ENCODE measurements at regions not wholly inside any gene's neighbourhood (a gene's known extent, or its start where the extent isn't known, plus 50 kb on each side); places are given as distances from the start of the nearest gene placed in this dataset.

- Histone ChIP-seq H3K4me2 (ENCODE audit: low read length) (no peak overlapping the region), H3K36me3 (ENCODE audit: control insufficient read depth in 1 of 2, insufficient read depth in 2 of 2, low read length in 2 of 2) (no peaks in the 10 kb centered on the region), H4K12ac (ENCODE audit: low read depth, low read length) (no peak overlapping the region), H3K4me3 (ENCODE audit: low read depth, low read length) (no peak overlapping the region), H3K4me1 (ENCODE audit: control insufficient read depth in 1 of 2, insufficient read depth in 2 of 2, low read length in 2 of 2) (no peaks in the 10 kb centered on the region), H4K8ac (ENCODE audit: low read depth, low read length) (no peak overlapping the region), H2AK5ac (ENCODE audit: low read length) (no peak overlapping the region), H3K4ac (ENCODE audit: low read depth, low read length) (no peak overlapping the region), H3K14ac (ENCODE audit: low read length) (no peak overlapping the region), H3K79me2 (ENCODE audit: control insufficient read depth, insufficient read depth, low read length, poor library complexity) (no peaks in the 10 kb centered on the region), H3K27me3 (ENCODE audit: insufficient read depth, low read length) (no peaks in the 10 kb centered on the region), H3K23ac (ENCODE audit: low read length) (no peak overlapping the region), H4K91ac (ENCODE audit: low read depth, low read length) (no peak overlapping the region), H3K9ac (ENCODE audit: low read length) (no peak overlapping the region), H2AFZ (ENCODE audit: insufficient read depth, low read length, poor library complexity) (no peak overlapping the region), H2BK120ac (ENCODE audit: insufficient read depth, low read length, poor library complexity) (no peak overlapping the region), H2BK5ac (ENCODE audit: low read depth, low read length, poor library complexity) (no peak overlapping the region), H2BK12ac (ENCODE audit: low read length) (no peak overlapping the region), H3K27ac (ENCODE audit: low read depth, low read length) (no peak overlapping the region), H3K79me1 (ENCODE audit: low read length) (no peaks in the 10 kb centered on the region), H3K18ac (ENCODE audit: low read length) (no peak overlapping the region), H3K9me3 (ENCODE audit: insufficient read depth, low read depth, low read length) (no peaks in the 10 kb centered on the region)
- DNase-seq: no peak
- no CpG with 5 or more reads among the region's 1 CpG for WGBS (ENCODE audit: extremely low coverage, insufficient coverage, insufficient read length)
Observed at GRCh38 chr10:30256084-30256483, 93.0 kb downstream of the MTPAP start.

- Histone ChIP-seq H2AFZ (ENCODE audit: insufficient read depth, low read length, poor library complexity) (no peak overlapping the region), H3K4ac (ENCODE audit: low read depth, low read length) (no peak overlapping the region), H4K91ac (ENCODE audit: low read depth, low read length) (no peak overlapping the region), H4K8ac (ENCODE audit: low read depth, low read length) (no peak overlapping the region), H3K4me1 (ENCODE audit: control insufficient read depth in 1 of 2, insufficient read depth in 2 of 2, low read length in 2 of 2) (no peaks in the 10 kb centered on the region), H3K23ac (ENCODE audit: low read length) (no peak overlapping the region), H2BK12ac (ENCODE audit: low read length) (no peak overlapping the region), H4K12ac (ENCODE audit: low read depth, low read length) (no peak overlapping the region), H3K14ac (ENCODE audit: low read length) (no peak overlapping the region), H2BK5ac (ENCODE audit: low read depth, low read length, poor library complexity) (no peak overlapping the region), H3K27ac (ENCODE audit: low read depth, low read length) (no peak overlapping the region), H2BK120ac (ENCODE audit: insufficient read depth, low read length, poor library complexity) (no peak overlapping the region), H3K4me3 (ENCODE audit: low read depth, low read length) (no peak overlapping the region), H3K79me1 (ENCODE audit: low read length) (no peaks in the 10 kb centered on the region), H3K4me2 (ENCODE audit: low read length) (no peak overlapping the region), H3K79me2 (ENCODE audit: control insufficient read depth, insufficient read depth, low read length, poor library complexity) (no peaks in the 10 kb centered on the region), H3K18ac (ENCODE audit: low read length) (no peak overlapping the region), H3K9me3 (ENCODE audit: insufficient read depth, low read depth, low read length) (no peaks in the 10 kb centered on the region), H3K27me3 (ENCODE audit: insufficient read depth, low read length) (no peaks in the 10 kb centered on the region), H3K36me3 (ENCODE audit: control insufficient read depth in 1 of 2, insufficient read depth in 2 of 2, low read length in 2 of 2) (no peaks in the 10 kb centered on the region), H2AK5ac (ENCODE audit: low read length) (no peak overlapping the region), H3K9ac (ENCODE audit: low read length) (no peak overlapping the region)
- no peak for DNase-seq
- WGBS (ENCODE audit: extremely low coverage, insufficient coverage, insufficient read length): no CpG with 5 or more reads among the region's 1 CpG
Observed at GRCh38 chr10:30254926-30255325, 94.2 kb downstream of the MTPAP start.

GRCh38 chr10:30248728-30249127, 100.3 kb downstream of the MTPAP start:
- H3K79me2 ChIP-seq (ENCODE audit: control insufficient read depth, insufficient read depth, low read length, poor library complexity): no peaks in the 10 kb centered on the region
- H3K27ac ChIP-seq (ENCODE audit: low read depth, low read length): no peak overlapping the region
- H3K18ac ChIP-seq (ENCODE audit: low read length): no peak overlapping the region
- DNase-seq: no peak
- H3K23ac ChIP-seq (ENCODE audit: low read length): no peak overlapping the region
- no peaks in the 10 kb centered on the region for H3K9me3 ChIP-seq (ENCODE audit: insufficient read depth, low read depth, low read length)
- no peak overlapping the region for H4K12ac ChIP-seq (ENCODE audit: low read depth, low read length)
- H2BK12ac ChIP-seq (ENCODE audit: low read length): no peak overlapping the region
- H4K91ac ChIP-seq (ENCODE audit: low read depth, low read length): no peak overlapping the region
- H2AFZ ChIP-seq (ENCODE audit: insufficient read depth, low read length, poor library complexity): no peak overlapping the region
- no peaks in the 10 kb centered on the region for H3K27me3 ChIP-seq (ENCODE audit: insufficient read depth, low read length)
- no peaks in the 10 kb centered on the region for H3K36me3 ChIP-seq (ENCODE audit: control insufficient read depth in 1 of 2, insufficient read depth in 2 of 2, low read length in 2 of 2)
- H3K4ac ChIP-seq (ENCODE audit: low read depth, low read length): no peak overlapping the region
- H2BK120ac ChIP-seq (ENCODE audit: insufficient read depth, low read length, poor library complexity): no peak overlapping the region
- no peak overlapping the region for H2AK5ac ChIP-seq (ENCODE audit: low read length)
- H3K4me1 ChIP-seq (ENCODE audit: control insufficient read depth in 1 of 2, insufficient read depth in 2 of 2, low read length in 2 of 2): no peaks in the 10 kb centered on the region
- H3K79me1 ChIP-seq (ENCODE audit: low read length): no peaks in the 10 kb centered on the region
- H2BK5ac ChIP-seq (ENCODE audit: low read depth, low read length, poor library complexity): no peak overlapping the region
- no peak overlapping the region for H4K8ac ChIP-seq (ENCODE audit: low read depth, low read length)
- no peak overlapping the region for H3K14ac ChIP-seq (ENCODE audit: low read length)
- H3K4me3 ChIP-seq (ENCODE audit: low read depth, low read length): no peak overlapping the region
- no CpG with 5 or more reads among the region's 4 CpGs for whole genome bisulfite sequencing (ENCODE audit: extremely low coverage, insufficient coverage, insufficient read length)
- no peak overlapping the region for H3K9ac ChIP-seq (ENCODE audit: low read length)
- H3K4me2 ChIP-seq (ENCODE audit: low read length): no peak overlapping the region

GRCh38 chr10:30247704-30248103, 101.4 kb downstream of the MTPAP start:
- Histone ChIP-seq H3K14ac (ENCODE audit: low read length) (no peak overlapping the region), H3K23ac (ENCODE audit: low read length) (no peak overlapping the region), H4K12ac (ENCODE audit: low read depth, low read length) (no peak overlapping the region), H2AK5ac (ENCODE audit: low read length) (no peak overlapping the region), H2BK120ac (ENCODE audit: insufficient read depth, low read length, poor library complexity) (no peak overlapping the region), H3K4me3 (ENCODE audit: low read depth, low read length) (no peak overlapping the region), H3K36me3 (ENCODE audit: control insufficient read depth in 1 of 2, insufficient read depth in 2 of 2, low read length in 2 of 2) (no peaks in the 10 kb centered on the region), H3K9me3 (ENCODE audit: insufficient read depth, low read depth, low read length) (no peaks in the 10 kb centered on the region), H3K4me2 (ENCODE audit: low read length) (no peak overlapping the region), H3K79me1 (ENCODE audit: low read length) (no peaks in the 10 kb centered on the region), H3K4me1 (ENCODE audit: control insufficient read depth in 1 of 2, insufficient read depth in 2 of 2, low read length in 2 of 2) (no peaks in the 10 kb centered on the region), H2AFZ (ENCODE audit: insufficient read depth, low read length, poor library complexity) (no peak overlapping the region), H3K18ac (ENCODE audit: low read length) (no peak overlapping the region), H4K91ac (ENCODE audit: low read depth, low read length) (no peak overlapping the region), H4K8ac (ENCODE audit: low read depth, low read length) (no peak overlapping the region), H2BK12ac (ENCODE audit: low read length) (no peak overlapping the region), H3K79me2 (ENCODE audit: control insufficient read depth, insufficient read depth, low read length, poor library complexity) (no peaks in the 10 kb centered on the region), H3K27me3 (ENCODE audit: insufficient read depth, low read length) (no peaks in the 10 kb centered on the region), H3K9ac (ENCODE audit: low read length) (no peak overlapping the region), H2BK5ac (ENCODE audit: low read depth, low read length, poor library complexity) (no peak overlapping the region), H3K27ac (ENCODE audit: low read depth, low read length) (no peak overlapping the region), H3K4ac (ENCODE audit: low read depth, low read length) (no peak overlapping the region)
- peak; percentile 44 to 54 for DNase-seq
- WGBS (ENCODE audit: extremely low coverage, insufficient coverage, insufficient read length): no CpG with 5 or more reads among the region's 4 CpGs
